Stimulated activated CD4-positive, alpha-beta T cell treated with anti-CD3 and anti-CD28 coated beads, Interleukin-12 subunit alpha, Interleukin-12 subunit beta, amount 100 ng/mL, for 48 hours (primary cell): ENCODE measurements at regions not wholly inside any gene's neighbourhood (a gene's known extent, or its start where the extent isn't known, plus 50 kb on each side); places are given as distances from the start of the nearest gene placed in this dataset.
"Not testable (repeated sequence)": the region's sequence is repeated elsewhere in the genome, so short reads cannot be mapped to it uniquely, and the experiment has no call there.

Experiments used
- DNase-seq, 3 donors: peaks; one replicate each; pipeline ENCODE4 v3.0.0-alpha.2; 2020; ENCODE audit warnings: low read depth in 2 of 3, low spot score in 1 of 3

DNA sequence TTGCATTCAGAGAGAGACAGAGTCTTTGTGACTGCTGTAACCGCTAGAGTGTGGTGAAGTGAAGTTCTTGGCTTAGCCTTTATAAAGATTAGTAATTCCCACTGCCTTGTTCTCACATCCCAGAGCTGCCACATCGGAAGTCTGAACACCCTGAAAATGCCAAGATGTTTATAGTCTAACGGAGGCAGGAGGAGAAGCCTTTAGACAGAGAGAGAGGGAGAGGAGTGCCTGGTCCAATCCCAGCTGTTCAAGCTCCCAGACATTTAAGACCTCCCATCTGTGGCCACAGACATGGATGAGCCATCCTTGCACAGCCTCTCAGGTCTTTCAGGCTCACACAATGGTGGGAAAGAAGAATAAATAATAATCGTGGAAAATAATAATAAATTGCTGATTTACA lies 1422.8 kb upstream of the EYS start:
- DNase-seq: no peak

DNA sequence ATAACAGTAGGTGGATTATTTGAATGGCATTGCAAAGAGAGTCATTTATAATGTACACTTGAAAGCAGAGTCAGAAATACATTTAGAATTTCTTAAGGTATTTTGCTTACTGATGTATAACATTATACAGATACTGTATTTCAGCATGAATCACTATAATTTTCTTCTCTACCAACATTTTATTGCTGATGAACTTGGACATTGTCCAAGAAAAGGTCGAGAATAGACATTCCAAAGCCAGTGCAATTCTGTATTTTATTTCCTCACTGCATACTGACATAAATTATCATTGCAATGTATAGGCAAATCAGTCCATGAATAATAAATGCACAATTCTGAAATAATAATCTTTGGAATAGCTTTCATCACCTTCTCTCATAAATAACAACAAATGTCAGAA lies 1420.0 kb upstream of the EYS start:
- DNase-seq: no peak

DNA sequence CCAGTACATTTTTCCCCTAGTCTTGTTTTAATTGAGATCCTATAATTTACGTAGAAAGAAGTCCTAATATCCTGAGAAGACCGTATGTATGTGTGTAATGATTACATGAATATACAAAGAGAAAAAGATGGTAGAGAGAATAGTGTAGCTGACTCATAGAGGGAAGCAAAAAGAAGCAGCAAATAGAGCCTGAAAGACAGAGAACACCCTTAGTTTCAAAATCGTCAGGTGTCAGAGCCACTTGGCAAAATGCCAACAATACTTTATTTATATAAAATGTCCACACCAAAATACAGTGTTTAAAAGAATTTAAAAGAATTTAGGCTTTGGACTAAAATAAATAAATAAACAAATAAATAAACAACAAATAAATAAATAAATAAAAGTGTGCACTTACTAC lies 1414.1 kb upstream of the EYS start:
- DNase-seq: no peak

- DNase-seq: no peak
Measured at GRCh38 chr6:67112120-67112519, 1405.1 kb upstream of the EYS start.

DNA sequence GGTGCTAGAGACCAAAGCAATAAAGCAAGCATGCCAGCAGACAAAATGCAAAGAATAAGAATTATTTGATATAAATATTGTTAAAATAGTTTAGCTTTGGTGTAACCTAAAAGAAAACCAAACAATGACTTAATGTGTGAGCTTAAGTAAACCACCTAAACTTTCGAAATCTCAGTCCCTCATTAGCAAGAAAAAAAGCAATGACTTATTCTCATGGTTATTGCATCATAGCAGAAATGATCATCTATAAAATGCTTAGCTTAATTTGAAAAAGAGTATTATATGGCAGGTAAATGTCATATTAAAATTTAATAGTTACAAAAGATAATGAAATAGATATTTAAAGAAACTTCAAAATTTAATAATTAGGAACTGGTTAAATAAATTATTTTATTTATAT lies 1395.7 kb upstream of the EYS start:
- DNase-seq: no peak

DNA sequence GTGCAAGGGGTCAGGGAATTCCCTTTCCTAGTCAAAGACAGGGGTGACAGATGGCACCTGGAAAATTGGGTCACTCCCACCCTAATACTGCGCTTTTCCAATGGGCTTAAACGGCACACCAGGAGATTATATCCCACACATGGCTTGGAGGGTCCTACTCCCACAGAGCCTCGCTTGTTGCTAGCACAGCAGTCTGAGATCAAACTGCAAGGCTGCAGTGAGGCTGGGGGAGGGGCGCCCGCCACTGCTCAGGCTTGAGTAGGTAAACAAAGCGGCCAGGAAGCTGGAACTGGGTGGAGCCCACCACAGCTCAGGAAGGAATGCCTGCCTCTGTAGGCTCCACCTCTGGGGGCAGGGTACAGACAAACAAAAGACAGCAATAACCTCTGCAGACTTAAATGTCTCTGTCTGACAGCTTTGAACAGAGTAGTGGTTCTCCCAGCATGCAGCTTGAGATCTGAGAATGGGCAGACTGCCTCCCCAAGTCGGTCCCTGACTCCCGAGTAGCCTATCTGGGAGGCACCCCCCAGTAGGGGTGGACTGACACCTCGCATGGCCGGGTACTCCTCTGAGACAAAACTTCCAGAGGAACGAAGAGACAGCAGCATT lies 1388.7 kb upstream of the EYS start:
- DNase-seq: not testable (repeated sequence)

GRCh38 chr6:67094431-67094946 lies 1387.5 kb upstream of the EYS start:
- no peak for DNase-seq

- no peak for DNase-seq
Measured at GRCh38 chr6:67073938-67074337, 1366.9 kb upstream of the EYS start.

DNA sequence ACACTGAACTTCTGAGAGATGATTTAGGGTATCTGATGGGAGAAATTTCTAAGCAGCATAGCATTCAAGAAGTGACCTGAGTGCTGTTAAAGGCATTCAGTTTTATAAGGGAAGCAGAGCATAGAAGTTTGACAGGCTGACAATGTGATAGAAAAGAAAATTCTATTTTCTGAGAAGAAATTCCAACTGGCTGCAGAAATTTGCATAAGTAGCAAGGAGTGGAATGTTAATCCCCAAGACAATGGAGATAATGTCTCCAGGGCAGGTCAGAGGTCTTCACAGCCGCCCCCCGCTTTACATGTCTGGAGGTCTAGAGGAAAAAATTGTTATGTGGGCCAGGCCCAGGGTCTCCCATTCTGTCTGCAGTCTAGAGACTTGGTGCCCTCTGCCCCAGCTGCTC lies 1361.8 kb upstream of the EYS start:
- no peak for DNase-seq

GRCh38 chr6:67064323-67064722 lies 1357.3 kb upstream of the EYS start:
- no peak for DNase-seq

GRCh38 chr6:67047996-67048395 lies 1341.0 kb upstream of the EYS start:
- DNase-seq: no peak

DNA sequence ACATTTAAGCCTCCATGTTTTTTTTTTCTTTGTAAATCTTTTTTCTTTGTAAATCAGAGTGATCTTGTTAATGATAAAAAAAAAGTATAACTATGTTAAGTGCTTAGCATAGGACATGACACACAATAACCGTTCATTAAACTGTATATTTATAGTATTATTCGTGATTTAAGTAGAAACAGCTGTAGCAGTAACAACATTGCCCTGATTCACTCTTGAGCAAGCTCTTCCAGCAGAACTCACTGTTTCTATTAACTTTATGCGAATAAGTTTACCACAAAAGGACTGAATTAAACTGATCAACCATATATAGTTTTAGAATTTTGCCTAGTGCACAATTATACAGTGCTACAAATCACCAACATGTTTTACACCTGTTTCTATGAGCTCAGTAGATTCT lies 1338.0 kb upstream of the EYS start:
- no peak for DNase-seq

DNA sequence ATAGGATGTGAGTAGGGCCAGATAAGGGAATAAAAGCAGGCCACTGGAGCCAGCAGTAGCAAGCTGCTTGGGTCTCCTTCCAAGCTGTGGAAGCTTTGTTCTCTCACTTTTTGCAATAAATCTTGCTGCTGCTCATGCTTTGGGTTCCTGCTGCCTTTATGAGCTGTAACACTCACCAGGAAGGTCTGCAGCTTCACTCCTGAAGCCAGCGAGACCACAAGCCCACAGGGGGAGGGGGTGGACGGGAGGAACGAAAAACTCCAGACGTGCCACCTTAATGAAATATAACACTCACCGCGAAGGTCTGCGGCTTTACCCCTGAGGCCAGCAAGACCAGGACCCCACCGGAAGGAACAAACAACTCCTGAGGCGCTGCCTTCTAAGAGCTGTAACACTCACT lies 1324.4 kb upstream of the EYS start:
- DNase-seq: no peak

DNA sequence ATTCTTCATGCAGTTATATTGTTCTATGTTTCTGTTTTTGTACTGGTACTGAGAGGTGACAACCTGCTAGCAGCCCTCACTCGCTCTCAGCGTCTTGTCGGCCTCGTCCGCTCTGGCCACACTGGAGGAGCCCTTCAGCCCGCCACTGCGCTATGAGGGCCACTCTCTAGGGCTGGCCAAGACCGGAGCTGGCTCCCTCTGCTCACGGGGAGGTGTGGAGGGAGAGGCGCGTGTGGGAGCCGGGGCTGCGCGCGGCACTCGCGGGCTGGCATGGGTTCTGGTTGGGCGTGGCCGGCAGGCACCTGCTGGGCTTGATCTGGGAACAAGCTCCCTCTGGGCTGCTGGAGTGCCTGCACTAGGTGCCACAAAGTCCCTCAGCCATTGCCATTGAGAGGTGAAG lies 1323.8 kb upstream of the EYS start:
- no peak for DNase-seq

DNA sequence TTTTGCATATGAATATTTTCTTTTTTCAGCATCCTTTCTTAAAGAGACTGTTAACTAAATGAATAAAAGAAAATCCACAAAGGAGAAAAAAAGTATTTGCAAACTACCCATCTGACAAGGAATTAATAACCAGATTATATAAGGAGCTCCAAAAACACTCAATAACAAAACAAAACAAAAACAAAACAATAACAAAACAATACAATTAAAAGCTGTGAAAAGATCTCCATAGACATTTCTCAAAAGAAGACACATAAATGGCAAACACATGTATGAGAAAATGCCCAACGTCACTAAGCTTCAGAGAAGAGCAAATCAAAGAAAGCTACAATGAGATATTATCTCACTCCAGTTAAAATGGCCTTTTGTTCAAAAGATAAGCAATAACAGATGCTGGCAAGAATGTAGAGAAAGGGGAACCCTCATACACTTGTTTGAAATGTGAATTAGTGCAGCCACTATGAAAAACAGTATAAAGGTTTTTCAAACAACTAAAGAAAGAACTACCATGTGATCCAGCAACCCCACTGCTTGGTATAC lies 1310.0 kb upstream of the EYS start:
- DNase-seq: no peak

GRCh38 chr6:67011441-67011840 lies 1304.4 kb upstream of the EYS start:
- DNase-seq: no peak

DNA sequence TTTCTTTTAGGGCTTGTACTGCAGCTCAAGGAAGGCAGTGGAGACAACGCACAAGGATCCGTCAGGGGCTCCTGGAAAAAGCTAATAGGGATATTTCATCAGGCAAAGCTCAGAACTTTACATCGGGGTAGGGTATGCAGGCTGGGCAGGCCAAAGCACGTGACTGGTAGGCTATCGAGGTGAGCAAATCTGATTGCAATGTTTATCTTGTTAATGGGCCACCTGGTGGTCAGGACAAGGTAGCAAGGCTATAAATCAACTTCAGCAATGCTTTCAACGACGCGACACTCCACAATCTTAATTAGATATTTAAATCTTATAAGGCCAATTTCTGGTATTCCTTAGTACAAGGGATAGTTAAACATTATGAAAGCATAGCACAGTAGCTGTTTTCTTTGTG lies 1302.8 kb upstream of the EYS start:
- DNase-seq: no peak

DNA sequence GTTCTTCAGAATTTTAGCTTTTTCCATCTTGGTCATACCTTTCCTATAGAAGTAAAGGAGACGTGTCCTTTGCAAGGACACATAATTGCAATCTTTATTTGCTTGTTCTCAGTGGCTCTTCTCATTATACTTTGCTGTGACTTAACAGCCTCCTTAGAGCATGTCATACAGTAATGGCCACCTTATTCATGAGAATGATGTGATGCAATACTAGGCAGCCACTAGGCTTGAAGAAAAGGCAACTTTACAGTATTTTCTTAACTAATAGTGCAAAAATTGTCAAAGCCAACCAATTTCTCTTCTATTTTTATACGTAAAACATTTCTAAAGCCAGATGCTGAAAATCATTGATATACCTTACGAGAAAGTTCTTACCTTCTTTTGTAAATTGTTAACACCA lies 1296.8 kb upstream of the EYS start:
- no peak for DNase-seq

- no peak for DNase-seq
Measured at GRCh38 chr6:67000121-67000520, 1293.1 kb upstream of the EYS start.

GRCh38 chr6:66997579-66997978 lies 1290.6 kb upstream of the EYS start:
- not testable (repeated sequence) for DNase-seq

DNA sequence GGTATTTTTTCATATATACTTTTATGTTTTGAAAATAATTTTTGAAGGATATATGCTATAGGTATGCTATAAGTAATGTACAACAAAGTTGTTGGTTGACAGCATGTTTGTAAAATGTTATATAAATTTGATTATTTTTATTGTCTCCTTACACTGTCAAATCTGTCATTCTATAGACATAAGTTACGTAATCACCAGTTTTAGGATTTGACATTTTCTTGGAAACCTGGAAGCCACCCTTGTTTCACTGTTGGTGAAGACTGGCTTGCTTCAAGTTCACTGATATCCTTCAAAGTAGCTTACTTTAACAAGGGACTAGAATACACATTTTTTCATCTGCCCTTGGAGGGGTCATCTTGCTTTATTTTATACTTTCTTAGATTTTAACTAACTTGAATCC lies 1288.6 kb upstream of the EYS start:
- no peak for DNase-seq

DNA sequence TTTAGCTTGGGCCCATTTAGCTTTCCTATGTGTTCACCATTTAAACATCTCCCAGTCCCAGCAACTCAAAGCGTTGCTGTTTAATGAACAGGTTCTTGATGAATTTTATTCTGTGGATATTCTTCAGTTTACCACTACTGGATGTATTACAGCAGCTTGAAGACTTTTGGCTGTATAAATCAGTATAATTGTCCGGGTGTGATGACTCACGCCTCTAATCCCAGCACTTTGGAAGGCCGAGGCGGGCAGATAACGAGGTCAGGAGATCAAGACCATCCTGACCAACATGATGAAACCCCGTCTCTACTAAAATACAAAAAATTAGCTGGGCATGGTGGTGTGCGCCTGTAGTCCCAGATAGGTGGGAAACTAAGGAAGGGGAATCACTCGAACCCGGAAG lies 1286.7 kb upstream of the EYS start:
- DNase-seq: not testable (repeated sequence)

- no peak for DNase-seq
Measured at GRCh38 chr6:66993272-66993671, 1286.2 kb upstream of the EYS start.
